SK-N-SH treated with all-trans-retinoic acid at 6 μM for 48 hours (cell line): ENCODE measurements at regions not wholly inside any gene's neighbourhood (a gene's known extent, or its start where the extent isn't known, plus 50 kb on each side); places are given as distances from the start of the nearest gene placed in this dataset.
"Not testable (repeated sequence)": the region's sequence is repeated elsewhere in the genome, so short reads cannot be mapped to it uniquely, and the experiment has no call there.

Source experiments
- ATAC-seq: fragments of 200-7000 bp; cut with Tn5 transposase; 3 replicates; pipeline ENCODE4 v1.9.1; 2020; ENCODE audit warnings: mild to moderate bottlenecking, moderate library complexity
- CREB5 ChIP-seq: fragments of 250-450 bp; sonication (Bioruptor Pico); IDR thresholded peaks from 2 replicates; pipeline ENCODE4 v1.5.1; 2020; ENCODE audit warnings: low read depth, mild to moderate bottlenecking, moderate library complexity
- CSRNP3 ChIP-seq: fragments of 250-450 bp; sonication (Bioruptor Pico); IDR thresholded peaks from 2 replicates; pipeline ENCODE4 v1.5.1; 2021; ENCODE audit warnings: mild to moderate bottlenecking, moderate library complexity
- ESRRG ChIP-seq: fragments of 250-450 bp; sonication (Bioruptor Pico); IDR thresholded peaks from 2 replicates; pipeline ENCODE4 v1.6.1; 2021; ENCODE audit warnings: mild to moderate bottlenecking
- GLIS3 ChIP-seq: fragments of 250-450 bp; sonication (Bioruptor Pico); IDR thresholded peaks from 2 replicates; pipeline ENCODE4 v1.5.0; 2020; ENCODE audit warnings: mild to moderate bottlenecking, moderate library complexity
- ISL1 ChIP-seq: fragments of 250-450 bp; sonication (Bioruptor Pico); IDR thresholded peaks from 2 replicates; pipeline ENCODE4 v2.1.2; 2022; ENCODE audit warnings: mild to moderate bottlenecking, moderate library complexity
- OSR1 ChIP-seq: fragments of 250-450 bp; sonication (Bioruptor Pico); IDR thresholded peaks from 2 replicates; pipeline ENCODE4 v1.8.0; 2022; ENCODE audit warnings: moderate library complexity, mild to moderate bottlenecking, inconsistent platforms
- PATZ1 ChIP-seq: fragments of 250-450 bp; sonication (Bioruptor Pico); IDR thresholded peaks from 2 replicates; pipeline ENCODE4 v1.8.0; 2020; ENCODE audit warnings: mild to moderate bottlenecking, moderate library complexity, borderline replicate concordance
- POU6F1 ChIP-seq: fragments of 250-450 bp; sonication (Bioruptor Pico); IDR thresholded peaks from 2 replicates; pipeline ENCODE4 v1.8.0; 2021; ENCODE audit warnings: low read depth, mild to moderate bottlenecking, moderate library complexity, borderline replicate concordance
- PPARA ChIP-seq: fragments of 250-450 bp; sonication (Bioruptor Pico); IDR thresholded peaks from 2 replicates; pipeline ENCODE4 v1.5.0; 2020; ENCODE audit warnings: mild to moderate bottlenecking, borderline replicate concordance
- RARB ChIP-seq: fragments of 250-450 bp; sonication (Bioruptor Pico); IDR thresholded peaks from 2 replicates; pipeline ENCODE4 v1.8.0; 2021; ENCODE audit warnings: mild to moderate bottlenecking, moderate library complexity
- SNAI2 ChIP-seq: fragments of 250-450 bp; sonication (Bioruptor Pico); IDR thresholded peaks from 2 replicates; pipeline ENCODE4 v1.5.0; 2020; ENCODE audit warnings: mild to moderate bottlenecking, moderate library complexity
- TCF4 ChIP-seq: fragments of 250-450 bp; sonication (Bioruptor Pico); IDR thresholded peaks from 2 replicates; pipeline ENCODE4 v1.8.0; 2021; ENCODE audit warnings: mild to moderate bottlenecking, moderate library complexity, borderline replicate concordance
- TOX ChIP-seq: fragments of 250-450 bp; sonication (Bioruptor Pico); IDR thresholded peaks from 2 replicates; pipeline ENCODE4 v1.8.0; 2021; ENCODE audit warnings: mild to moderate bottlenecking, moderate library complexity, borderline replicate concordance
- TSHZ2 ChIP-seq: fragments of 250-450 bp; sonication (Bioruptor Pico); IDR thresholded peaks from 2 replicates; pipeline ENCODE4 v1.5.0; 2020; ENCODE audit warnings: mild to moderate bottlenecking, moderate library complexity
- ZC3H10 ChIP-seq: fragments of 250-450 bp; sonication (Bioruptor Pico); IDR thresholded peaks from 2 replicates; pipeline ENCODE4 v1.5.1; 2021; ENCODE audit warnings: mild to moderate bottlenecking, moderate library complexity
- ZFP3 ChIP-seq: fragments of 250-450 bp; sonication (Bioruptor Pico); IDR thresholded peaks from 2 replicates; pipeline ENCODE4 v1.5.0; 2020; ENCODE audit warnings: mild to moderate bottlenecking, moderate library complexity
- ZFP30 ChIP-seq: fragments of 450-650 bp; formaldehyde crosslinking; IDR thresholded peaks from 2 replicates; pipeline ENCODE4 v1.5.0; 2022; ENCODE audit warnings: mild to moderate bottlenecking, moderate library complexity
- ZNF565 ChIP-seq: fragments of 450-650 bp; formaldehyde crosslinking; conservative IDR thresholded peaks from 2 replicates; pipeline ENCODE4 v1.5.0; 2020; ENCODE audit warnings: low read depth, mild to moderate bottlenecking, moderate library complexity
- ZNF70 ChIP-seq: fragments of 450-650 bp; formaldehyde crosslinking; IDR thresholded peaks from 2 replicates; pipeline ENCODE4 v1.5.0; 2020; ENCODE audit warnings: mild to moderate bottlenecking, moderate library complexity
- ZNF8 ChIP-seq: fragments of 450-650 bp; formaldehyde crosslinking; IDR thresholded peaks from 2 replicates; pipeline ENCODE4 v1.5.0; 2020; ENCODE audit warnings: mild to moderate bottlenecking, moderate library complexity

- ATAC-seq = no peak
- no peak for TF ChIP-seq OSR1 (CRISPR knock-in tag)
- no peak for TF ChIP-seq ZC3H10 (CRISPR knock-in tag)
- no peak for TF ChIP-seq ISL1 (CRISPR knock-in tag)
- no peak for TF ChIP-seq ESRRG (CRISPR knock-in tag)
- no peak for TF ChIP-seq ZNF8 (CRISPR knock-in tag)
- TF ChIP-seq SNAI2 = no peak
- no peak for TF ChIP-seq GLIS3 (CRISPR knock-in tag)
- TF ChIP-seq TOX (CRISPR knock-in tag) = no peak
- no peak for TF ChIP-seq RARB (CRISPR knock-in tag)
- no peak for TF ChIP-seq CSRNP3
- no peak for TF ChIP-seq PPARA (CRISPR knock-in tag)
Observed at GRCh38 chr3:15989419-15989818, 185.1 kb upstream of the GALNT15 start.

- ATAC-seq = not testable (repeated sequence)
Observed at GRCh38 chr3:15993660-15994059, 180.8 kb upstream of the GALNT15 start.

GRCh38 chr3:15996496-15996895 lies 178.0 kb upstream of the GALNT15 start:
- ATAC-seq = not testable (repeated sequence)

- TF ChIP-seq TCF4 (CRISPR knock-in tag) = no peak
- no peak for TF ChIP-seq TOX (CRISPR knock-in tag)
- TF ChIP-seq SNAI2 = no peak
- TF ChIP-seq ZNF565 (CRISPR knock-in tag) = no peak
- no peak for TF ChIP-seq CREB5 (CRISPR knock-in tag)
- no peak for TF ChIP-seq TSHZ2
- TF ChIP-seq PPARA (CRISPR knock-in tag) = no peak
- no peak for TF ChIP-seq ZFP3
- no peak for TF ChIP-seq PATZ1 (CRISPR knock-in tag)
- TF ChIP-seq ZC3H10 (CRISPR knock-in tag) = no peak
- no peak for TF ChIP-seq ESRRG (CRISPR knock-in tag)
- TF ChIP-seq POU6F1 (CRISPR knock-in tag) = no peak
- no peak for TF ChIP-seq OSR1 (CRISPR knock-in tag)
- no peak for TF ChIP-seq ZFP30 (CRISPR knock-in tag)
- TF ChIP-seq CSRNP3 = no peak
- no peak for TF ChIP-seq GLIS3 (CRISPR knock-in tag)
- no peak for TF ChIP-seq ZNF70
- no peak for ATAC-seq
Observed at GRCh38 chr3:15997274-15997943, 177.1 kb upstream of the GALNT15 start.
